Panc1 (cell line): ENCODE measurements at regions not wholly inside any gene's neighbourhood (a gene's known extent, or its start where the extent isn't known, plus 50 kb on each side); places are given as distances from the start of the nearest gene placed in this dataset.

Source experiments
- ATAC-seq: fragments of 200-7000 bp; cut with Tn5 transposase; 2 replicates; pipeline ENCODE4 v1.9.1; 2020; ENCODE audit warnings: mild to moderate bottlenecking, moderate library complexity
- BruUV-seq: library from RNA; stranded (reverse); fragments of 400-500 nt; replicated peaks from 2 replicates; lab custom pipeline; 2021; lab: Mats Ljungman, UMichigan
- CTCF ChIA-PET: fragments of 300-600 bp; sonication (Branson Sonifier 250); formaldehyde crosslinking; loops from one replicate; lab custom pipeline; 2022; ENCODE audit warnings: antibody characterized with exemption; lab: Charles Lee
- POLR2A ChIA-PET: fragments of 300-600 bp; sonication (Branson Sonifier 250); formaldehyde crosslinking; loops from one replicate; lab custom pipeline; 2022; ENCODE audit warnings: antibody characterized with exemption; lab: Charles Lee
- DNase-seq: peaks from one replicate; pipeline ENCODE4 v3.0.0-alpha.2; 2010; ENCODE audit warnings: low read depth, low spot score
- H3K27ac ChIP-seq: 2 replicates; pipeline ENCODE4 v1.5.1; 2011; ENCODE audit warnings: mild to moderate bottlenecking, low read length, inconsistent platforms
- H3K27me3 ChIP-seq: fragments of 200-500 bp; sonication (Bioruptor generic); 2 replicates; pipeline ENCODE4 v1.6.0; 2014; ENCODE audit warnings: low read length, inconsistent platforms; ENCODE audit not compliant: control insufficient read depth, insufficient read depth
- H3K36me3 ChIP-seq: fragments of 200-500 bp; sonication (Bioruptor generic); 2 replicates; pipeline ENCODE4 v1.5.1; 2014; ENCODE audit warnings: inconsistent platforms, mild to moderate bottlenecking, low read length, moderate library complexity; ENCODE audit not compliant: control insufficient read depth, insufficient read depth
- H3K4me1 ChIP-seq: 2 replicates; pipeline ENCODE4 v1.5.1; 2011; ENCODE audit warnings: inconsistent platforms, mild to moderate bottlenecking, low read length, moderate library complexity; ENCODE audit not compliant: control insufficient read depth, insufficient read depth
- H3K4me3 ChIP-seq, 2 experiments: 2 replicates each; pipeline ENCODE4 v1.5.1; 2011 to 2012; ENCODE audit warnings: low read depth in 2 of 2, low read length in 2 of 2, mild to moderate bottlenecking in 2 of 2, inconsistent platforms in 1 of 2, moderate library complexity in 1 of 2
- H3K9me3 ChIP-seq: fragments of 200-500 bp; sonication (Bioruptor generic); 2 replicates; pipeline ENCODE4 v1.5.1; 2014; ENCODE audit warnings: low read depth, mild to moderate bottlenecking, inconsistent platforms, low read length, moderate library complexity; ENCODE audit not compliant: control insufficient read depth, insufficient read depth
- CTCF ChIP-seq: fragments of 450-650 bp; IDR thresholded peaks from 2 replicates; pipeline ENCODE4 v1.5.1; 2017; ENCODE audit warnings: mild to moderate bottlenecking
- POLR2AphosphoS5 ChIP-seq: IDR thresholded peaks from 2 replicates; pipeline ENCODE4 v1.6.1; 2012; ENCODE audit warnings: mild to moderate bottlenecking, low read depth, low read length, moderate library complexity
- REST ChIP-seq, 2 experiments: IDR thresholded peaks; 2 replicates each; pipeline ENCODE4 v1.6.1; 2011 to 2012; ENCODE audit warnings: low read depth in 2 of 2, control low read depth in 1 of 2, low read length in 1 of 2, mild to moderate bottlenecking in 1 of 2, moderate library complexity in 1 of 2; ENCODE audit not compliant: insufficient read depth in 1 of 2
- SIN3A ChIP-seq: IDR thresholded peaks from 2 replicates; pipeline ENCODE4 v1.6.1; 2012; ENCODE audit warnings: low read depth, mild to moderate bottlenecking, low read length, moderate library complexity, borderline replicate concordance; ENCODE audit not compliant: insufficient read depth
- TCF7L2 ChIP-seq: IDR thresholded peaks from 2 replicates; pipeline ENCODE4 v1.6.1; 2011; ENCODE audit warnings: mild to moderate bottlenecking, low read depth, low read length, inconsistent platforms
- in situ Hi-C: cut with HindIII; loops from 2 replicates; pipeline ENCODE4 v1.10.0; 2016; ENCODE audit warnings: low sequenced_read_pairs, low pct_unique_long_range_greater_than_20kb
- intact Hi-C: fragments of 100-400 bp; cut with micrococcal nuclease; formaldehyde crosslinking; loops from one replicate; pipeline ENCODE4 v1.10.0; 2022; ENCODE audit not compliant: unreplicated experiment

GRCh38 chr15:79678032-79678701, 218.6 kb downstream of the MTHFS start:
- H3K9me3 ChIP-seq = no peaks in the 10 kb centered on the region
- no peak overlapping the region for H3K4me3 ChIP-seq
- no TSS peak for BruUV-seq
- TF ChIP-seq SIN3A (no peak), POLR2AphosphoS5 (no peak), CTCF (no peak), TCF7L2 (no peak), REST (IDR thresholded peaks at IDR 0.05; ENCODE audit: insufficient read depth in 1 of 2, low read depth in 2 of 2, low read length in 1 of 2) (no peak)
- H3K4me1 ChIP-seq = no peaks in the 10 kb centered on the region
- ChIA-PET POLR2A (no interaction called here), CTCF (no interaction called here)
- H3K36me3 ChIP-seq = no peaks in the 10 kb centered on the region
- H3K27ac ChIP-seq = no peak overlapping the region
- intact Hi-C loops (no loop called here), in situ Hi-C loops (no loop called here)
- no peak for ATAC-seq
- DNase-seq = no peak
- 0 out of 2 replicates have a peak, but pooled peaks cover 2% of the 10 kb centered on the region for H3K27me3 ChIP-seq

GRCh38 chr15:79680720-79681119, 216.1 kb downstream of the MTHFS start:
- TF ChIP-seq REST (IDR thresholded peaks at IDR 0.05; ENCODE audit: insufficient read depth in 1 of 2, low read depth in 2 of 2, low read length in 1 of 2) (no peak), POLR2AphosphoS5 (no peak), TCF7L2 (no peak), CTCF (no peak), SIN3A (no peak)
- in situ Hi-C loops = no loop called here
- no peak overlapping the region for H3K27ac ChIP-seq
- no peaks in the 10 kb centered on the region for H3K4me1 ChIP-seq
- DNase-seq = no peak
- BruUV-seq = no TSS peak
- 0 out of 2 replicates have a peak, but pooled peaks cover 2% of the 10 kb centered on the region for H3K27me3 ChIP-seq
- H3K36me3 ChIP-seq = no peaks in the 10 kb centered on the region
- ChIA-PET CTCF (no interaction called here), POLR2A (no interaction called here)
- no peak overlapping the region for H3K4me3 ChIP-seq
- no peaks in the 10 kb centered on the region for H3K9me3 ChIP-seq
- intact Hi-C loops = no loop called here
- peak; percentile 91 for ATAC-seq
